ENCODE measurements at regions not wholly inside any gene's neighbourhood (a gene's known extent, or its start where the extent isn't known, plus 50 kb on each side); places are given as distances from the start of the nearest gene placed in this dataset.

- no peak for DNase-seq (ENCODE audit: low read depth in 2 of 2)
- Histone ChIP-seq H3K79me2 (ENCODE audit: control insufficient read depth, insufficient read depth, low read length) (no peaks in the 10 kb centered on the region), H2AFZ (ENCODE audit: low read length) (no peak overlapping the region), H3K4me1 (ENCODE audit: control insufficient read depth, extremely low read depth, insufficient read depth, low read length) (no peaks in the 10 kb centered on the region), H4K20me1 (ENCODE audit: control insufficient read depth, extremely low read depth, insufficient read depth, low read length) (no peaks in the 10 kb centered on the region), H3K27me3 (ENCODE audit: control insufficient read depth, insufficient read depth, low read length) (no peaks in the 10 kb centered on the region), H3K9me3 (ENCODE audit: control insufficient read depth, insufficient read depth, low read depth, low read length) (no peaks in the 10 kb centered on the region), H3K4me2 (ENCODE audit: extremely low read depth, insufficient read depth, low read length) (no peak overlapping the region), H3K27ac (ENCODE audit: insufficient read depth, low read length) (no peak overlapping the region), H3K9ac (ENCODE audit: insufficient read depth, low read length) (no peak overlapping the region), H3K36me3 (ENCODE audit: control insufficient read depth, insufficient read depth, low read length) (no peaks in the 10 kb centered on the region), H3K4me3 (replicated peaks in 1 of 4; ENCODE audit: control extremely low read depth in 1 of 4, insufficient read depth in 1 of 4, low read depth in 3 of 4, low read length in 4 of 4) (no peak overlapping the region)
- no peak for TF ChIP-seq EZH2 (IDR thresholded peaks at IDR 0.05; ENCODE audit: low read length, missing control alignments)
- TF ChIP-seq CTCF (conservative IDR thresholded peaks at IDR 0.05 in 1 of 2, IDR thresholded peaks at IDR 0.05 in 1 of 2; ENCODE audit: low read depth in 1 of 2, low read length in 2 of 2): no peak
Measured at GRCh38 chr6:94462231-94462630, 1042.9 kb upstream of the EPHA7 start.

- Histone ChIP-seq H4K20me1 (ENCODE audit: control insufficient read depth, extremely low read depth, insufficient read depth, low read length) (no peaks in the 10 kb centered on the region), H3K36me3 (ENCODE audit: control insufficient read depth, insufficient read depth, low read length) (no peaks in the 10 kb centered on the region), H2AFZ (ENCODE audit: low read length) (no peak overlapping the region), H3K4me2 (ENCODE audit: extremely low read depth, insufficient read depth, low read length) (no peak overlapping the region), H3K79me2 (ENCODE audit: control insufficient read depth, insufficient read depth, low read length) (no peaks in the 10 kb centered on the region), H3K9ac (ENCODE audit: insufficient read depth, low read length) (no peak overlapping the region), H3K27me3 (ENCODE audit: control insufficient read depth, insufficient read depth, low read length) (no peaks in the 10 kb centered on the region), H3K9me3 (ENCODE audit: control insufficient read depth, insufficient read depth, low read depth, low read length) (no peaks in the 10 kb centered on the region), H3K4me1 (ENCODE audit: control insufficient read depth, extremely low read depth, insufficient read depth, low read length) (no peaks in the 10 kb centered on the region), H3K4me3 (replicated peaks in 1 of 4; ENCODE audit: control extremely low read depth in 1 of 4, insufficient read depth in 1 of 4, low read depth in 3 of 4, low read length in 4 of 4) (no peak overlapping the region), H3K27ac (ENCODE audit: insufficient read depth, low read length) (no peak overlapping the region)
- DNase-seq (ENCODE audit: low read depth in 2 of 2): no peak
- TF ChIP-seq CTCF (conservative IDR thresholded peaks at IDR 0.05 in 1 of 2, IDR thresholded peaks at IDR 0.05 in 1 of 2; ENCODE audit: low read depth in 1 of 2, low read length in 2 of 2): no peak
Measured at GRCh38 chr6:94456266-94456665, 1036.9 kb upstream of the EPHA7 start.

- Histone ChIP-seq H2AFZ (ENCODE audit: low read length) (no peak overlapping the region), H4K20me1 (ENCODE audit: control insufficient read depth, extremely low read depth, insufficient read depth, low read length) (no peaks in the 10 kb centered on the region), H3K4me2 (ENCODE audit: extremely low read depth, insufficient read depth, low read length) (no peak overlapping the region), H3K79me2 (ENCODE audit: control insufficient read depth, insufficient read depth, low read length) (no peaks in the 10 kb centered on the region), H3K4me1 (ENCODE audit: control insufficient read depth, extremely low read depth, insufficient read depth, low read length) (no peaks in the 10 kb centered on the region), H3K27ac (ENCODE audit: insufficient read depth, low read length) (no peak overlapping the region), H3K9me3 (ENCODE audit: control insufficient read depth, insufficient read depth, low read depth, low read length) (no peaks in the 10 kb centered on the region), H3K27me3 (ENCODE audit: control insufficient read depth, insufficient read depth, low read length) (no peaks in the 10 kb centered on the region), H3K4me3 (replicated peaks in 1 of 4; ENCODE audit: control extremely low read depth in 1 of 4, insufficient read depth in 1 of 4, low read depth in 3 of 4, low read length in 4 of 4) (no peak overlapping the region), H3K36me3 (ENCODE audit: control insufficient read depth, insufficient read depth, low read length) (no peaks in the 10 kb centered on the region), H3K9ac (ENCODE audit: insufficient read depth, low read length) (no peak overlapping the region)
- no peak for TF ChIP-seq EZH2 (IDR thresholded peaks at IDR 0.05; ENCODE audit: low read length, missing control alignments)
- no peak for TF ChIP-seq CTCF (conservative IDR thresholded peaks at IDR 0.05 in 1 of 2, IDR thresholded peaks at IDR 0.05 in 1 of 2; ENCODE audit: low read depth in 1 of 2, low read length in 2 of 2)
- DNase-seq (ENCODE audit: low read depth in 2 of 2): no peak
Measured at GRCh38 chr6:94454231-94454630, 1034.9 kb upstream of the EPHA7 start.
